ENCODE measurements at regions not wholly inside any gene's neighbourhood (a gene's known extent, or its start where the extent isn't known, plus 50 kb on each side); places are given as distances from the start of the nearest gene placed in this dataset.

GRCh38 chr6:14748679-14749078 is 497.2 kb upstream of the JARID2 start:
- H3K4me1 Mint-ChIP-seq (ENCODE audit: low read depth) = peaks cover 48% of the 10 kb centered on the region
- no peak for TF ChIP-seq CTCF (IDR thresholded peaks at IDR 0.05)
- ATAC-seq (peak; percentile 27), DNase-seq (peak; percentile 68)
- peaks cover 2% of the 10 kb centered on the region for H3K36me3 Mint-ChIP-seq (ENCODE audit: low read depth)
- POLR2A ChIA-PET = interaction anchor here (1.0 to 2.7 kb wide), 5 partner anchors 10 to 128 kb away, joined by 3 to 27 read pairs (median 4); no protein-coding TSS in a partner anchor
- peak overlapping the region; percentile 88 for H3K27ac Mint-ChIP-seq
- CTCF ChIA-PET = no interaction called here
- no peak overlapping the region for H3K4me3 Mint-ChIP-seq
- intact Hi-C loops (cut with micrococcal nuclease) = no loop called here
- peaks cover 5% of the 10 kb centered on the region for H3K9me3 Mint-ChIP-seq
- no peaks in the 10 kb centered on the region for H3K27me3 Mint-ChIP-seq

GRCh38 chr6:14750059-14750661 is 495.7 kb upstream of the JARID2 start:
- no peak for TF ChIP-seq CTCF (IDR thresholded peaks at IDR 0.05)
- H3K9me3 Mint-ChIP-seq = peaks cover 4% of the 10 kb centered on the region

GRCh38 chr6:14751645-14752175 is 494.2 kb upstream of the JARID2 start:
- H3K9me3 Mint-ChIP-seq = peaks cover 4% of the 10 kb centered on the region
- H3K27me3 Mint-ChIP-seq = no peaks in the 10 kb centered on the region
- H3K4me1 Mint-ChIP-seq (ENCODE audit: low read depth) = peaks cover 36% of the 10 kb centered on the region
- POLR2A ChIA-PET = no interaction called here
- CTCF ChIA-PET = no interaction called here
- intact Hi-C loops (cut with micrococcal nuclease) = loop anchor here (5.0 kb wide), 1 partner anchor 106 kb away; no protein-coding TSS in a partner anchor
- no peaks in the 10 kb centered on the region for H3K36me3 Mint-ChIP-seq (ENCODE audit: low read depth)
- ATAC-seq (no peak), DNase-seq (no peak)
- H3K4me3 Mint-ChIP-seq = no peak overlapping the region
- H3K27ac Mint-ChIP-seq = no peak overlapping the region
- TF ChIP-seq CTCF (IDR thresholded peaks at IDR 0.05) = no peak

More at GRCh38 chr6:14750059-14750661, 495.7 kb upstream of the JARID2 start:
- DNase-seq (no peak), ATAC-seq (no peak)
- Mint-ChIP-seq H3K27me3 (no peaks in the 10 kb centered on the region), H3K4me1 (ENCODE audit: low read depth) (peaks cover 45% of the 10 kb centered on the region), H3K36me3 (ENCODE audit: low read depth) (no peaks in the 10 kb centered on the region), H3K27ac (peak overlapping the region; percentile 75), H3K4me3 (no peak overlapping the region)
- POLR2A ChIA-PET = no interaction called here
- CTCF ChIA-PET = no interaction called here
- intact Hi-C loops (cut with micrococcal nuclease) = loop anchor here (5.0 kb wide), 1 partner anchor 107 kb away; no protein-coding TSS in a partner anchor

GRCh38 chr6:14754751-14755513 is 490.9 kb upstream of the JARID2 start:
- no peaks in the 10 kb centered on the region for H3K27me3 Mint-ChIP-seq
- intact Hi-C loops (cut with micrococcal nuclease) = loop anchor here (5.0 kb wide), 1 partner anchor 102 kb away; no protein-coding TSS in a partner anchor
- ATAC-seq = peak; percentile 80
- DNase-seq = peak; percentile 73
- POLR2A ChIA-PET = interaction anchor here (2.7 to 2.9 kb wide), 2 partner anchors 10 to 122 kb away, joined by 7 to 17 read pairs; no protein-coding TSS in a partner anchor
- no peak for TF ChIP-seq CTCF (IDR thresholded peaks at IDR 0.05)
- peak overlapping the region; percentile 28 for H3K4me3 Mint-ChIP-seq
- H3K9me3 Mint-ChIP-seq = no peaks in the 10 kb centered on the region
- CTCF ChIA-PET = no interaction called here
- H3K4me1 Mint-ChIP-seq (ENCODE audit: low read depth) = peaks cover 18% of the 10 kb centered on the region
- no peaks in the 10 kb centered on the region for H3K36me3 Mint-ChIP-seq (ENCODE audit: low read depth)
- peak overlapping the region; percentile 88 for H3K27ac Mint-ChIP-seq

- peaks cover 15% of the 10 kb centered on the region for H3K4me1 Mint-ChIP-seq (ENCODE audit: low read depth)
- no peaks in the 10 kb centered on the region for H3K36me3 Mint-ChIP-seq (ENCODE audit: low read depth)
- no peak overlapping the region for H3K4me3 Mint-ChIP-seq
- H3K27ac Mint-ChIP-seq = peak overlapping the region; percentile 88
- no peaks in the 10 kb centered on the region for H3K27me3 Mint-ChIP-seq
- ChIA-PET CTCF (no interaction called here), POLR2A (interaction anchor here (0.6 to 0.7 kb wide), 2 partner anchors 12 to 22 kb away, joined by 3 read pairs; no protein-coding TSS in a partner anchor)
- intact Hi-C loops (cut with micrococcal nuclease) = no loop called here
- ATAC-seq = no peak
- no peak for TF ChIP-seq CTCF (IDR thresholded peaks at IDR 0.05)
- no peak for DNase-seq
- H3K9me3 Mint-ChIP-seq = no peaks in the 10 kb centered on the region
These were observed 489.5 kb upstream of the JARID2 start for GRCh38 chr6:14756340-14756739.
